HUDEP-2 (cell line): ENCODE measurements at regions not wholly inside any gene's neighbourhood (a gene's known extent, or its start where the extent isn't known, plus 50 kb on each side); places are given as distances from the start of the nearest gene placed in this dataset.
"Not testable (repeated sequence)": the region's sequence is repeated elsewhere in the genome, so short reads cannot be mapped to it uniquely, and the experiment has no call there.

ENCODE experiments used
- DNase-seq, 76 experiments: peaks; one replicate each; lab custom pipeline; 2025; ENCODE audit not compliant: unreplicated experiment in 76 of 76; lab: John Stamatoyannopoulos, UW

DNA sequence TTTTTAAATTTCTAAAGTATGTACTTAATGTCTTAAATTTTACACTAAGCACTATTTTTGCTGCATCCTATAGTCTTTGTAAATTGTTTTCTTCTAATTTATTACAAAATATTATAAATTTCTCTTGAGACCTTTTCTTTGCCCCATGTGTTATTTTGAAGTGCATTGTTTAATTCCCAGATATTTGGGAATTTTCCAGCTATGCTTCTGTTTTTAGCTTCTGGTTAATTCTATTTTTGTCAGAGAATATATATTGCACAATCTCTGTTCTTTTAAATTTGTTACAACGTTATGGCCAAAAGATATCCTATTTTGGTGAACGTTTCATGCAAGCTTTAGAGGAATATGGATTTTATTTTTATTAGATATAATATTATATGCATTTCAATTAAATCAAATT lies 917.4 kb upstream of the MIR17HG start:
- DNase-seq = no peak

DNA sequence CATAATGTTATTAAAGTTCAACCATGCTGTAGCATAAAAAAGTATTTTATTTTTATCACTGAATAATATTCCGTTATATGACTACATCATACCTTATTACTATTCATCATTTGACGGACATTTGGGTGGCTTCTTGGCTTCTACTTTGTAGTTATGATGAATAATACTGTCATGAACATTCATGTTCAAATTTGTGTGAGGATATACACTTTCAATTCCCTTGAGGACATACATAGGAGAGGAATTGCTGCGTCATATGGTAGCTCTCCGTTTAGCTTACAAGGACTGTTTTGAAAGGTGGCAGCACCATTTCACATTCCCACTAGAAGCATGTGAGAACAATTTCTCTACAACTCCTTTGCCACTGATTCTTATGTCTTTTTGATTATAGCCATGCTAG lies 910.8 kb upstream of the MIR17HG start:
- no peak for DNase-seq

DNA sequence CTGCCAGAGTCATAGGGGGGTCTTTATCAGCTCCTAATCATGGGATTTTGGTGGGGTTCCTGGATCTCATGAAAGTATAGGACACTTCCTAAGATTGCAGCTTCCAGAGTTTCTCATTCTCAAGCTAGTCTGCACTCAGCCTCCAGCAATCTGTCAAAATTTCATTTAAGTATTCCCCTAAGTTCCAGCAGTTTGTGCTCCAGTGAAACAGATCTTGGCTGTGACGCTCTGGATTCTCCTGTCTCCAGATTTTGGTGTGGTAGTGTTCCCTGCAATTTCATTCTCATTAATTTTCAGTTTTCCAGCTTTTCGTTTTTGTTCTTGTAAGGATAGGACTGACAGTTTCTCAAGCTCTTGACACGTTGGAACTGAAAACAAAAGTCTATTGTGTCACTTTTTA lies 908.9 kb upstream of the MIR17HG start:
- no peak for DNase-seq

DNA sequence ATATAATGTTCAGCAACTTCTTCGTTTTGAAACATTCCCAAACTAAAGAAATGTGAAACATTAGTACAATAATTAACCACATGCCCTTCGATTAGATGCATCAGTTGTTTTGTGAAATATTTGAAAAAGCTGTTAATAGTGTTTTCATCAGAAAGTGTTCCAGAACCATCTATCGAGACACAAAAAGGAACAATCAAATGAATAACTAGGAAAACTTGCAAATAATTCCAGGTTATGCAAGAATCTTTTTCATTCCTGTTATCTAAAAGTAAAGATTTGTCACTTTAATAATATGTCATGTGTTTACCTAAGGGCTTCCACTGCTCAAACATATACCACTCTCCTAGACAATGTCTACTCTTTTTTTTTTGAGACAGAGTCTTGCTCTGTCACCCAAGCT lies 904.2 kb upstream of the MIR17HG start:
- no peak for DNase-seq

DNA sequence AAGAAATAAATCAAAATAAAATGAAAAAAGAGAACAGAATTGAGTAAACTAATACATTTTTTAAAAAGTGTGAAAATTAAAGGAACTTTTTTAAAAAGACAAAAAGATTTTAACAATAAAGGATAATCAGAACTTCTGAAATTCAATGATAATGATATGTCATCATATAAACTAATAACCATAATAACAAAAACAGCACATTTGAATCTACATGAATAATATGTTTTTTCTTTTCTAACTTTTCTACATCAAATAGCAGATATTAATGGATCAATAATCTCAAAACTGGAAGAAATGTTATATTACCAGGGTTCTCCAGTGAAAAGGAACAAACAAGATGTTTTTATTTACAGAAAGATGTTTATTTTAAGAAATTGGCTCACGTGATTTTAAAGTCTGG lies 903.3 kb upstream of the MIR17HG start:
- no peak for DNase-seq

DNA sequence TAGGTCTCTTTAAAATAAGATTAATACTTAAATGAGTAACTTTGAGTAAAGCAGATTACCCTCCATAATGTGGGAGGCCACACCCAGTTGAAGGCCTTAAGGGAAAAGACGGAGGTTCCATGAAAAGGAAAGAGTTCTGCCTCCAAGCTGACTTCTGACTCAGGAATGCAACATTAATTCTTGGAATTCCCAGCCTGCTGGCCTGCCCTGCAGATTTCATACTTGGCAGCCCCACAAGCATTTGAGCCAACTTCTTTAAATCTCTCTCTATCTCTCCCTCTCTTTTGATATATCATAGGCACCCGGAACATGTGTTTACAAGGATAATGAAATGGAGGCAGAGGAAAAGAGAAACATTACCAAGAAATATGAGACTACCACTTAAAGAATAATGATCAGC lies 902.3 kb upstream of the MIR17HG start:
- no peak for DNase-seq

DNA sequence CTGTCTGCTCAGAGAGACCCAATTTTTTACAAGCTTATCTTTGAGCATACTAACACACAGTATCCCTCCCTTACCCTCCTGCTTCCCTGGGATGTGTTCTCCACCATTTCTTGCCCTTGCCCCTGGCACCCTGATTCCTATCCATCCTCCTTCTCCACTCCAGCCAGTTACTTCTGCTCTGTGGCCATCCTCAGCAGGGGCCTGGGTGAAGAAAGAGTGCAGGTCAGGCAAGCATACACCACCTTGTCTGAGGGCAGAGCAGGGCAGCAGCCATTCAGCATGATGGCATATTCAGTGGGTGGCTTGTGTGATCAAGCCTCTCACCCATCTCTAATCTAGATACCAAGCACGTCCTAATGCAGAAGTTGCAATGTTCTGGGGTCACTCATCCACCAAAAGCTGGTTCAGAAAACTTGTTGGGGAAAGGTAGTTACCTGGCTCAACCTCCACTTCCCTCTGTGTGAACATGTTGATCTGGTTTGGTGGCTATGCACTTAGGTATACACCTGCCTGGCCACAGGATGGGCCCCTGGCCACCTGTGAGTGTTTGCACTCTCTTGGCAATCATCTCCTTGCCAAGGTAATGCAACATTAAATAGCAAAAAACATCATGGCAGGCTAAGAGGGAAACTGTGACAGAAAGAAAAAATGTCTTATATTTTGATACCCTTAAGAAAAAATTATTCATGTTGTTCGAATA lies 900.3 kb upstream of the MIR17HG start:
- no peak for DNase-seq

DNA sequence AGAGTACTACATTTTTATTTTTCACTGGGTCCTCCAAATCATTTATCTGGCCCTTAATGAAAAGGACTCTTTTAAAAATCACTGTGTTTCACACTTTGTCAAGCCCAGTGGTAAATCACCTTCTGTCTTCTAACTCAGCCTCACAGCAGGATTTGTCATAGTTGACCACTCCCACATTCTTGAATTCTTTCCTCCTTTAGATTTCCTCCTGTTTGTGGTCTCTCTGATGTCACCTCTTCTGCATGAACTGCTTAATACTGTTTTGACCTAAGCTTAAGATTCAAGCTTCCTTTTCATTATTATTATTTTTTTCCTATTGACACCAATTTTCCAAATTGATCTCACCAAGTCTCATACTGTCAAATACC lies 899.8 kb upstream of the MIR17HG start:
- no peak for DNase-seq

DNA sequence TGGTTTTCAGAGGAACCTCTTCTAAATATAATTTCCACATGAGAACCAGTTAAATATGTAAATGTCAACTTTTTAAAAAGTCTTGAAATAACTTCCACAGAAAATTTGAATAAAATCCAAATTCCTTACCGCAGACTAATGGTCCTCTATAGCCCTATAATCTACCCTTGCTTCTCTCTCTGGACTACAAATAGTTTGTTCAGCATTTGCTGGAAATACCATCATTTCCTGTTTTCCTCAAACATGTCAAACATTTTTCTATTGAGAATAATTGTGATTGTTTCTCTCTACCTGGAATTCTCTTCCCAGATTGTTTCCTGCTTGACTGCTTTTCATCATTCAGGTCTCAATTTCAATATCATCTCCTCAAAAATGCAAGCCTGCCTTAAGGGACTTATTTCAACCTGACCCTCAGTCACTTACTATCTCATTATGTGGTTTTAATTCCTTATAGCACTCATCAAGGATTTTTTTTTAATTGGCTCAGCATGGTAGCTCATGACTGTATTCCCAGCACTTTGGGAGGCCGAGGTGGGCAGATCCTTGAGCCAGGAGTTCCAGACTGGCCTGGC lies 898.9 kb upstream of the MIR17HG start:
- DNase-seq = no peak

DNA sequence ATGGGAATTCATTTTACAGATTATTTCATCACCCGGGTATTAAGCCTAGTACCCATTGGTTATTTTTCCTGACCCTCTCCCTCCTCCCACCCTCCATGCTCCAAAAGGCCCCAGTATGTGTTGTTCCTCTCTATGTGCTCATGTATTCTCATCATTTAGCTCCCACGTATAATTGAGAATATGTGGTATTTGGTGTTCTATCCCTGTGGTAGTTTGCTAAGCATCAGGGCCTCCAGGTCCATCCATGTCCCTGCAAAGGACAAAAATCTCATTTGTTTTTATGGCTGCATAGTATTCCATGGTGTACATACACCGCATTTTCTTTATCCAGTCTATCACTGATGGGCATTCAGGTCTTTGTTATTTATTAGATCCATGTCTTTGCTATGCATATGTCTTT lies 894.1 kb upstream of the MIR17HG start:
- no peak for DNase-seq

DNA sequence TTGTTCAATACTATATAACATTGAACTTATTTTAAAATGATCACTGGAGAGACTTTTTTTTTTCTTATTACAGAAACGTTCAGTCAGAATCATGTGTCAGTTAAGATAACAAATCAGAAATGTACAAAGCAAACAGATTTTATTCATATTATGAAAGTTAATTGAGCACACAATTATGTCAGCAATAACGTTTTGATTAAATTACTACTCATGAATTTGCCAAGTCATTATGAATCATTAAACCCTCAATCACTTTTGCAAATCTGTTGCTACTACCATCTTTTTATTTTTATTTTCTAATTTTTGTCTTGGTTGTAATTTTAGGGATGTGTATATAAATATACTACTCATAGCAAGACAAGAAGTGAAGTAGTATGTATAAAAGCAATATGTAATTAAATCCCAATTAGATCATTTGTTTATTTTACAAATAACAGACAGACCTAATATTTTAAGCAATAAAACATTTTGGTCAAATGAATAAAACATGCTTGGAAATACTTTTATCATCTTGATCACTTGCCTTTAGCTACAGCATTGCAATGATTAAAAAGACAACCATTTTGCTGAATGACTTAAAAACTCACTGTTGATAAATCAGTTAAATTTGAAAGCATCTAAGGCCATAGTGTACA lies 893.4 kb upstream of the MIR17HG start:
- DNase-seq = no peak

DNA sequence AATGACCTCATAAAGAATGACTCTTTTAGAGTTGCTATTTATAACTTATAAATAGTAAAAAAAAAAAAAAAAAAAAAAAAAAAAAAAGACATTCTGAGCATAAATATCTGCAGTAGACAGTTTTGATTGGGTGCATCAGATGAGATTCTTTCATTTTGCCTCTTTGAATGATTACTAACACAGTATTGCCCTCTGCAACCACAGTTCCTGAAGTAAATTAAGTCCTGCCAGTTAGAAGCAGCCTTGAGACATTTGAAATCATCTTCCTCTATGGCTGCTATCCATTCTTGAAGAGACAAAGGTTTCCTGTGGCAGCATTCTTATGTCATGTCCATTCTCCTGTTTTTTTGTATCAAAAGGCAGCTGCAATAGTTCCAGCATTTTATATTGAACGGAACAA lies 892.4 kb upstream of the MIR17HG start:
- no peak for DNase-seq

DNA sequence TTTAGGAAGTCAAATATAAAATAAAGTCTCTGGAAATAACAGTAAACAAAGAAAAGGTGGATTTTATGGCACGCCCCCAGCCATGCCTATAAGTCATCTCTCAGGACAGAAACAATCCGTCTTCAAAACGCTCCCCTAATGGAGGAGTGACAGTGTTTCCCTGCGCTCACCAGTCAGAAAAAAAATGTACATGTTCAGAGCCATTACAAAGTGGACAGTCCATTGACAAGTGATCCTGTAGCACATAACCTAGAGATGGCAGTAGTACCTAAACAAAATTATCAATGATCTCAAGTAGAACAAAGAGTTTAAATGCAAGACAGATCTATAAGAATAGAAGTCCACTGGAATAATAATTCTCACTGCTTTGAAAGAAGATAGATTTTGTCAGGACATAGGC lies 891.7 kb upstream of the MIR17HG start:
- peak in 1 of 76 experiments; percentile 1 for DNase-seq

DNA sequence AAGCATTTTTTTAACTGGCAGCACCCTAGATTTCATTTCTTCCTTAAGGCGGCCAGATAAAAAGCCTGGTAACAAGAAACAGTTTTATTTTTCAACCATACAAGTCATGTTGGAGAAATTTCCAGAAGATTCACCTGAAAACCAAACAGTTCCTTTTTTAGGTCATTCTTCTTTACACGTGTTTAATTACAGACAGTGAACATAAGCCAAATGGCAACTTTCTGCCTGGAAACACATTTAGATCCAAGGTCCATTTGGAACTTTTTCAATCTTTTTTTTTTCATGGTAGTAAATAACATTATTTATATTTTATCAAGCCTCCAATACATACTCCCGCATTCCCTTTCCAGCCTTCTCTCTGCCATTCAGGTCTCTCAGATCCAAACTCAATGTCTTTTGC lies 886.1 kb upstream of the MIR17HG start:
- DNase-seq = no peak

DNA sequence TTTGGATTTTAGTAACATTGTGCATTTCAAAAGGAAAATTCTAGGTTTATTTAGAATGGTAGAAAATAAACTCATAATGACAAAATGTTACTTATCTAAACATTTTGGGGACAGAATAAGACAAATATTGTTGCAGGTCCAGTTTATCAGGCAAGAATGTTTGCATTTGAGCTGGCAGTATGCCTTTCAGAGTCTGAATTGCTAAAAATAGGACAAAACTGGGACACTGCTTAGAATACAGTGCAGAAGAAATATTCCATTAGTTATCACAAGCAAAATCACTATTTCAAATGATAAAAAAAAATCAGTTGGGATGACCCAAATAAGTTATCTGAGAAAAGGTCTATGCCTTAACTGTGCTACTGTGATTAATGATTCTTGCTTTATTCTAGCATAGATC lies 870.3 kb upstream of the MIR17HG start:
- DNase-seq = no peak

DNA sequence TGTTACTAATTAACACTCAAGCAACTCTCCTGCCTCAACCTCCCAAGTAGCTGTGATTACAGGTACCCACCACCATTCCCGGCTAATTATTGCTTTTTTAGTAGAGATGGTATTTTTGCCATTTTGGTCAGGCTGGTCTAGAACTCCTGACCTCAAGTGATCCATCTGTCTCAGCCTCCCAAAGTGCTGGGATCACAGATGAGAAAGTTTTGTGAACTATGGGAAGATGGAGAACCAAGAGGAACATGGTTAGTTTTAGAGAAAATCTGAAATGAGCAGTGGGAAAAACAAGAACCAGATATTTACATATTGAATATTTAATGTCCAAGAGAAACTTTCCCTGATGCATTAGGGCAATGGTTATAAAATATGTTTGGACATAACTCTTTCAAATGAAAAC lies 863.6 kb upstream of the MIR17HG start:
- no peak for DNase-seq

DNA sequence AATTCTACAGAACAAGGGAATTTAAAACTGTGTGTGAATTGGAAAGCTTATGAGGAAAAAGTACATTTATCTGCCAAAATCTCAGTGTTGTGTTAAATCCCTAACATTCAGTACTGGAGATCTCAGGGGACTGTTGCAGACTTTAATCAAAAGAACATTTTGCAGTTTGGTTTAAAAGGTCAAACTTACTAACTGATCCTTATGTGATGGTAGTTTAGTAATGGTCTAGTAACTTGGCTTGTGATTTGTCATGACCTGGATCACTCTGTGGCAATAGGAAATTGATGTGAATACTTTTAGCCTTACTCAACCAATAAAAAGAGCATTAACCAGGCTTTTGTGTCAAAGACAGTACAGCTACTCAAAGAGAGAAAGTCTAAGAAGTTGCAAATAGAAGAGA lies 862.1 kb upstream of the MIR17HG start:
- no peak for DNase-seq

DNA sequence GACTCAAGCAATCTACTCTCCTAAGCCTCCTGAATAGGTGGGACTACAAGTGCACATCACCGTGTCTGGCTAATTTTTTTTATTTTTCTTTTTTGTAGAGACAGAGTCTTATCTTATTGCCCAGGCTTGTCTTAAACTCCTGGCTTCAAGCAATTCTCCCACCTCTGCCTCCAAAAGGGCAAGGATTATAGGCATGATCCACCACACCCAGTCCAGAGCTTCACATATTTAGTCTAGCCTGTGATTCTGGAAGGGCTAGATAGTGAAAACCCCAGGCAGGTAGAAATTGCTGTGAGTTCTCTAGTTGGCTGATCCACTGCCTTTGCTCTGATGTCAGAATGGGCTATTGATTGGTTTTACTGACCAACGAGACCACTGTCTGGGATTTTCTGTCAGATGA lies 854.6 kb upstream of the MIR17HG start:
- DNase-seq = peak in 4 of 76 experiments; percentile 9 to 23 (median 16)

DNA sequence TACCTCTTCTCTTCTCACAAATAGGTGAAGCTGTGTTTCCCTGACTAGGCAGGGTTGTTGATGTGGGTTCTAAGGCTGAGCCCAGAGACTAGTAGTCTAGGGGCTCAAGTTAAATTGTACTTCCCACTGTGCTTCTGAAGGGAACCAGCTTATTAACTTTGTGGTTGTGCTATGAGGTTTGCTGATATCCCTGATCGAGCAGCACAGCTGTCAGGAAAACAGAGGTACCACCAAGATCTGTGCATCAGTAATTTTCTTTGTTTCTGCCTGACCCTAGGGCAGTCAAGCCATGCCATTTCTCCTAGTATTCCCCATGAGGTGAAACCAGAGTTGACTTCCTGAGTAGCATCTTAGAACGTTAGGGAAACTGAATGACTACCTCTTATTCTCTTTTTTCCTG lies 853.8 kb upstream of the MIR17HG start:
- DNase-seq = no peak

DNA sequence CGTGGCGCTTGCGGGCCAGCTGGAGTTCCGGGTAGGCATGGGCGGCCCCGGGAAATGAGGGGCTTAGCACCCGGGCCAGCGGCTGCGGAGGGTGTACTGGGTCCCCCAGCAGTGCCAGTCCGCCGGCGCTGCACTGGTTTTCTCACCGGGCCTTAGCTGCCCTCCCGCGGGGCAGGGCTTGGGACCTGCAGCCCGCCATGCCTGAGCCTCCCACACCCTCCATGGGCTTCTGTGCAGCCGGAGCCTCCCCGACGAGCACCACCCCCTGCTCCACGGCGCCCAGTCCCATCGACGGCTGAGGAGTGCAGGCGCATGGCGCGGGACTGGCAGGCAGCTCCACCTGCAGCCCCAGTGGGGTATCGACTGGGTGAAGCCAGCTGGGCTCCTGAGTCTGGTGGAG lies 852.6 kb upstream of the MIR17HG start:
- not testable (repeated sequence) for DNase-seq

DNA sequence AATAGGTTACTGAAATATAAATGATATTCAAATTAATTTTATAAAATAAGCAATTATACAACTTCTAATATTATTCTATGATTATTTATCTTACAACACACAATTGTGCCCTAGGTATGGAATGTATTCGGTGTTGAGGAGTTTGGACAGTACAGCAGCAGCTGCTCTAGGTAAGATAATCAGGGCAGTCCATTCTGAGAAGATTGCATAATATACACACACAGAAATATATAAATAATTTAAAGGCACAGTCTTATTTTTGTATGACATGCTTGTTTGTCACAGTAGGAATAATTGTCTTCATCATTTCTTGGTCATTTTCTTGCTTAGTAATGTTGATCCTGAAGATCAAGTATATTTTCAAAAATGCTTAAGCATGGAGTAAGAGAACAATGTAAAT lies 849.4 kb upstream of the MIR17HG start:
- no peak for DNase-seq

DNA sequence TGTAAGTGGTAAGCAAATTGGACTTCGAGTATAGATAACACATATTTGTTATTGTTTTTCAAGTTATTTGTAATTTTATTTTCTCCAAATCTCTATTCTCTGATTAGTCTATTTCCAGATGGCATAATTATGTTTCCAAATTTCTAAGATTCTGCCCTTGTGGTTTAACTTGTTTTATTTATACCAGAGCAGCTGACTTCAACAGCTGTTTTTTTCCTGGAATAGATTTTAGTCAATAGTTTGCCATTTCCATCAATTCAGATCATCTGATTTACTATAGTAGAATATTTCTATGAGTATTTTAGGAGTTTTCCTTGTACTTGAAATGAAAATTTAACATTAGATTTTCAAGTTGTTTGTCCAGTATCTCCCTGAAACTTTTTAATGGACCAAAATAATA lies 848.7 kb upstream of the MIR17HG start:
- no peak for DNase-seq
